Fibroblast of lung (primary cell): ENCODE measurements at regions not wholly inside any gene's neighbourhood (a gene's known extent, or its start where the extent isn't known, plus 50 kb on each side); places are given as distances from the start of the nearest gene placed in this dataset.

Experiments
- DNase-seq, 2 donors: peaks; one replicate each; pipeline versions ENCODE4 v3.0.0 to v3.0.0-alpha.2; 2010; ENCODE audit warnings: low read depth in 2 of 2
- H2AFZ ChIP-seq: 2 replicates; pipeline ENCODE4 v1.5.1; 2012; ENCODE audit warnings: low read length, control low read depth, inconsistent platforms
- H3K27ac ChIP-seq: 2 replicates; pipeline ENCODE4 v1.5.1; 2011; ENCODE audit warnings: low read length, control low read depth; ENCODE audit not compliant: insufficient read depth
- H3K27me3 ChIP-seq: 2 replicates; pipeline ENCODE4 v1.5.1; 2011; ENCODE audit warnings: mild to moderate bottlenecking, low read length; ENCODE audit not compliant: control insufficient read depth, insufficient read depth
- H3K36me3 ChIP-seq: 2 replicates; pipeline ENCODE4 v1.5.1; 2011; ENCODE audit warnings: low read length; ENCODE audit not compliant: control insufficient read depth, insufficient read depth
- H3K4me1 ChIP-seq: 2 replicates; pipeline ENCODE4 v1.5.1; 2011; ENCODE audit warnings: low read length; ENCODE audit not compliant: control insufficient read depth, insufficient read depth; ENCODE audit errors: extremely low read depth
- H3K4me2 ChIP-seq: 2 replicates; pipeline ENCODE4 v1.5.1; 2011; ENCODE audit warnings: low read length, control low read depth; ENCODE audit not compliant: insufficient read depth; ENCODE audit errors: extremely low read depth
- H3K4me3 ChIP-seq, 4 experiments: fragments of 200-600 bp in 1 of 4; sonication (generic) in 1 of 4; replicated peaks in 1 of 4; 2 replicates each; pipeline ENCODE4 v1.5.1; 2011 to 2016; ENCODE audit warnings: low read length in 4 of 4, low read depth in 3 of 4, mild to moderate bottlenecking in 3 of 4, control low read depth in 2 of 4, inconsistent platforms in 1 of 4, mixed read lengths in 1 of 4; ENCODE audit not compliant: insufficient read depth in 1 of 4; ENCODE audit errors: control extremely low read depth in 1 of 4
- H3K79me2 ChIP-seq: 2 replicates; pipeline ENCODE4 v1.5.1; 2012; ENCODE audit warnings: mild to moderate bottlenecking, low read length, inconsistent platforms; ENCODE audit not compliant: control insufficient read depth, insufficient read depth
- H3K9ac ChIP-seq: 2 replicates; pipeline ENCODE4 v1.5.1; 2011; ENCODE audit warnings: mild to moderate bottlenecking, low read length, control low read depth; ENCODE audit not compliant: insufficient read depth
- H3K9me3 ChIP-seq: 2 replicates; pipeline ENCODE4 v1.5.1; 2012; ENCODE audit warnings: low read depth, low read length; ENCODE audit not compliant: control insufficient read depth, insufficient read depth
- H4K20me1 ChIP-seq: 2 replicates; pipeline ENCODE4 v1.5.1; 2011; ENCODE audit warnings: low read length; ENCODE audit not compliant: control insufficient read depth, insufficient read depth; ENCODE audit errors: extremely low read depth
- CTCF ChIP-seq, 2 donors: IDR thresholded peaks in 1 of 2; conservative IDR thresholded peaks in 1 of 2; 1 replicate in 1 of 2; 2 replicates in 1 of 2; pipeline ENCODE4 v1.5.1; 2011 to 2012; ENCODE audit warnings: low read length in 2 of 2, control low read depth in 1 of 2, inconsistent platforms in 1 of 2, low read depth in 1 of 2, mild to moderate bottlenecking in 1 of 2
- EZH2 ChIP-seq: IDR thresholded peaks from 2 replicates; pipeline ENCODE4 v1.5.1; 2012; ENCODE audit warnings: low read length, control low read depth, mild to moderate bottlenecking; ENCODE audit errors: missing control alignments

GRCh38 chr1:59113876-59114457 is 182.9 kb upstream of the FGGY start:
- no peaks in the 10 kb centered on the region for H3K79me2 ChIP-seq
- no peaks in the 10 kb centered on the region for H4K20me1 ChIP-seq
- no peaks in the 10 kb centered on the region for H3K36me3 ChIP-seq
- H3K4me1 ChIP-seq, result peaks cover 2% of the 10 kb centered on the region
- no peak overlapping the region for H3K9ac ChIP-seq
- H3K27ac ChIP-seq, result no peak overlapping the region
- no peak overlapping the region for H3K4me2 ChIP-seq
- no peaks in the 10 kb centered on the region for H3K27me3 ChIP-seq
- no peaks in the 10 kb centered on the region for H3K9me3 ChIP-seq
- no peak for TF ChIP-seq CTCF (conservative IDR thresholded peaks at IDR 0.05 in 1 of 2, IDR thresholded peaks at IDR 0.05 in 1 of 2; ENCODE audit: low read depth in 1 of 2, low read length in 2 of 2)
- no peak for TF ChIP-seq EZH2
- H3K4me3 ChIP-seq, result no peak overlapping the region
- DNase-seq, result peak in 1 of 2 donors; percentile 36
- H2AFZ ChIP-seq, result no peak overlapping the region

- Histone ChIP-seq H3K9me3 (no peaks in the 10 kb centered on the region), H3K9ac (no peak overlapping the region), H3K4me3 (no peak overlapping the region), H3K4me1 (peaks cover 2% of the 10 kb centered on the region), H2AFZ (no peak overlapping the region), H3K27me3 (no peaks in the 10 kb centered on the region), H3K4me2 (no peak overlapping the region), H4K20me1 (no peaks in the 10 kb centered on the region), H3K79me2 (no peaks in the 10 kb centered on the region), H3K27ac (no peak overlapping the region), H3K36me3 (no peaks in the 10 kb centered on the region)
- TF ChIP-seq CTCF (conservative IDR thresholded peaks at IDR 0.05 in 1 of 2, IDR thresholded peaks at IDR 0.05 in 1 of 2; ENCODE audit: low read depth in 1 of 2, low read length in 2 of 2), result no peak
- TF ChIP-seq EZH2, result no peak
- no peak for DNase-seq
Observed at GRCh38 chr1:59115865-59116264, 181.0 kb upstream of the FGGY start.

DNA sequence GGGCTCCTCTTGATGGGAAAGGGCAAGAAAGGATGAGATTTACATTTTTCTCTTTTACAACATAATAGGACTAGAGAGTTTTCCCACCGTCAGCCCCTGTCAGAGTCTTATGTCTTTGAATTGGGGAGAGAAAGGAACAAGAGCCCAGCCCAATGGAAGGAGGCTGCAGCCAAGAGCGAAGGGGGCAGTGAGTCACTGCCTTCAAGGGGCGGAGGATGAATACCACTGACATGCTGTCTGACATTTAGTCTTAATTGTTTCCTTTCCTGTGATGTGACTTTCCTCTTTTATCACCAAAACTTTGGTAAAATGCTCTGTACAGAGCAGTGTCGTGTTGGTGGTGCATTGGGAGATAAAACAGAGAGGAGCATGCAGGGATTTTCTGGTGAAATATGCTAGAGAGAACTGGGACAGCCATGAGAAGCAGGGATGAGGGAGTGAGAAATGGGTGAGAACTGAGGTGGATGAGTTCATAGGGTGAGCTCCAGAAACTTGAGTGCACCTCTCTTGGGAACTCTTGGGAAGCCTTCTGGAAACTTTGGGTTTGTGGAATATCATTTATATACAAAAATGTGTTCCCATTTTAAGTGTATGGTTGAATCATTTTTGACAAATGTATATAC is 179.9 kb upstream of the FGGY start:
- no peaks in the 10 kb centered on the region for H3K27me3 ChIP-seq
- no peak overlapping the region for H3K9ac ChIP-seq
- no peaks in the 10 kb centered on the region for H4K20me1 ChIP-seq
- H3K36me3 ChIP-seq, result no peaks in the 10 kb centered on the region
- no peak for TF ChIP-seq CTCF (conservative IDR thresholded peaks at IDR 0.05 in 1 of 2, IDR thresholded peaks at IDR 0.05 in 1 of 2; ENCODE audit: low read depth in 1 of 2, low read length in 2 of 2)
- TF ChIP-seq EZH2, result no peak
- H3K79me2 ChIP-seq, result no peaks in the 10 kb centered on the region
- peaks cover 2% of the 10 kb centered on the region for H3K4me1 ChIP-seq
- no peak overlapping the region for H3K4me3 ChIP-seq
- no peak overlapping the region for H3K27ac ChIP-seq
- no peaks in the 10 kb centered on the region for H3K9me3 ChIP-seq
- no peak overlapping the region for H2AFZ ChIP-seq
- no peak overlapping the region for H3K4me2 ChIP-seq
- peak; percentile 49 to 76 for DNase-seq
